ENCODE measurements at regions not wholly inside any gene's neighbourhood (a gene's known extent, or its start where the extent isn't known, plus 50 kb on each side); places are given as distances from the start of the nearest gene placed in this dataset.

GRCh38 chr2:10514273-10514672, 66.1 kb upstream of the ODC1 start:
- H3K27ac ChIP-seq (ENCODE audit: low read depth, low read length, poor library complexity, severe bottlenecking) = no peak overlapping the region
- H3K36me3 ChIP-seq (ENCODE audit: insufficient read depth, low read length) = no peaks in the 10 kb centered on the region
- H3K9me2 ChIP-seq (ENCODE audit: insufficient read depth, low read length) = no peaks in the 10 kb centered on the region
- H4K20me1 ChIP-seq (ENCODE audit: insufficient read depth, low read length) = no peaks in the 10 kb centered on the region
- DNase-seq (ENCODE audit: low spot score) = no peak
- POLR2A ChIA-PET = no interaction called here
- TF ChIP-seq EZH2phosphoT487 (IDR thresholded peaks at IDR 0.05; ENCODE audit: borderline replicate concordance, low read depth, low read length) (no peak), CTCF (conservative IDR thresholded peaks at IDR 0.05; ENCODE audit: low read length) (no peak)
- no peak overlapping the region for H3K4me2 ChIP-seq (ENCODE audit: low read length)
- no peaks in the 10 kb centered on the region for H3K4me1 ChIP-seq (ENCODE audit: insufficient read depth, low read length, poor library complexity, severe bottlenecking)
- H2AFZ ChIP-seq (ENCODE audit: low read length) = no peak overlapping the region
- H3K4me3 ChIP-seq (ENCODE audit: low read depth, low read length, poor library complexity, severe bottlenecking) = no peak overlapping the region
- intact Hi-C loops (cut with micrococcal nuclease; ENCODE audit: unreplicated experiment) = no loop called here
- H3K79me2 ChIP-seq (ENCODE audit: insufficient read depth, low read depth, low read length) = no peaks in the 10 kb centered on the region
- BruUV-seq (replicated peaks) = no TSS peak
- H3K9me3 ChIP-seq (ENCODE audit: low read length) = 0 out of 2 replicates have a peak, but pooled peaks cover 8% of the 10 kb centered on the region
- CTCF ChIA-PET (ENCODE audit: unreplicated experiment) = no interaction called here

- Histone ChIP-seq H4K20me1 (ENCODE audit: insufficient read depth, low read length) (no peaks in the 10 kb centered on the region), H3K27ac (ENCODE audit: low read depth, low read length, poor library complexity, severe bottlenecking) (no peak overlapping the region), H2AFZ (ENCODE audit: low read length) (no peak overlapping the region), H3K4me2 (ENCODE audit: low read length) (no peak overlapping the region), H3K4me1 (ENCODE audit: insufficient read depth, low read length, poor library complexity, severe bottlenecking) (no peaks in the 10 kb centered on the region), H3K4me3 (ENCODE audit: low read depth, low read length, poor library complexity, severe bottlenecking) (no peak overlapping the region), H3K9me3 (ENCODE audit: low read length) (0 out of 2 replicates have a peak, but pooled peaks cover 8% of the 10 kb centered on the region), H3K79me2 (ENCODE audit: insufficient read depth, low read depth, low read length) (no peaks in the 10 kb centered on the region), H3K9me2 (ENCODE audit: insufficient read depth, low read length) (no peaks in the 10 kb centered on the region), H3K36me3 (ENCODE audit: insufficient read depth, low read length) (no peaks in the 10 kb centered on the region)
- ChIA-PET POLR2A (no interaction called here), CTCF (ENCODE audit: unreplicated experiment) (no interaction called here)
- TF ChIP-seq EZH2phosphoT487 (IDR thresholded peaks at IDR 0.05; ENCODE audit: borderline replicate concordance, low read depth, low read length) (no peak), CTCF (conservative IDR thresholded peaks at IDR 0.05; ENCODE audit: low read length) (no peak)
- BruUV-seq (replicated peaks) = no TSS peak
- DNase-seq (ENCODE audit: low spot score) = no peak
- intact Hi-C loops (cut with micrococcal nuclease; ENCODE audit: unreplicated experiment) = no loop called here
Measured at GRCh38 chr2:10513201-10513600, 65.1 kb upstream of the ODC1 start.

- POLR2A ChIA-PET = no interaction called here
- H3K36me3 ChIP-seq (ENCODE audit: insufficient read depth, low read length) = no peaks in the 10 kb centered on the region
- intact Hi-C loops (cut with micrococcal nuclease; ENCODE audit: unreplicated experiment) = no loop called here
Measured at GRCh38 chr2:10508038-10508437, 59.9 kb upstream of the ODC1 start.

More at GRCh38 chr2:10508038-10508437, 59.9 kb upstream of the ODC1 start:
- Histone ChIP-seq H4K20me1 (ENCODE audit: insufficient read depth, low read length) (no peaks in the 10 kb centered on the region), H3K4me2 (ENCODE audit: low read length) (no peak overlapping the region), H3K27ac (ENCODE audit: low read depth, low read length, poor library complexity, severe bottlenecking) (no peak overlapping the region), H2AFZ (ENCODE audit: low read length) (no peak overlapping the region), H3K4me1 (ENCODE audit: insufficient read depth, low read length, poor library complexity, severe bottlenecking) (no peaks in the 10 kb centered on the region), H3K9me2 (ENCODE audit: insufficient read depth, low read length) (no peaks in the 10 kb centered on the region), H3K9me3 (ENCODE audit: low read length) (no peaks in the 10 kb centered on the region), H3K79me2 (ENCODE audit: insufficient read depth, low read depth, low read length) (no peaks in the 10 kb centered on the region), H3K4me3 (ENCODE audit: low read depth, low read length, poor library complexity, severe bottlenecking) (no peak overlapping the region)
- BruUV-seq (replicated peaks) = no TSS peak
- TF ChIP-seq EZH2phosphoT487 (IDR thresholded peaks at IDR 0.05; ENCODE audit: borderline replicate concordance, low read depth, low read length) (no peak), CTCF (conservative IDR thresholded peaks at IDR 0.05; ENCODE audit: low read length) (no peak)
- CTCF ChIA-PET (ENCODE audit: unreplicated experiment) = no interaction called here
- DNase-seq (ENCODE audit: low spot score) = no peak

Data from OCI-LY7 (cell line).